IPS-NIHi7 (cell line): ENCODE measurements at regions not wholly inside any gene's neighbourhood (a gene's known extent, or its start where the extent isn't known, plus 50 kb on each side); places are given as distances from the start of the nearest gene placed in this dataset.

Source experiments
- DNase-seq: peaks from one replicate; pipeline ENCODE4 v3.0.0; 2012; ENCODE audit warnings: mixed read lengths; ENCODE audit errors: extremely low spot score

DNA sequence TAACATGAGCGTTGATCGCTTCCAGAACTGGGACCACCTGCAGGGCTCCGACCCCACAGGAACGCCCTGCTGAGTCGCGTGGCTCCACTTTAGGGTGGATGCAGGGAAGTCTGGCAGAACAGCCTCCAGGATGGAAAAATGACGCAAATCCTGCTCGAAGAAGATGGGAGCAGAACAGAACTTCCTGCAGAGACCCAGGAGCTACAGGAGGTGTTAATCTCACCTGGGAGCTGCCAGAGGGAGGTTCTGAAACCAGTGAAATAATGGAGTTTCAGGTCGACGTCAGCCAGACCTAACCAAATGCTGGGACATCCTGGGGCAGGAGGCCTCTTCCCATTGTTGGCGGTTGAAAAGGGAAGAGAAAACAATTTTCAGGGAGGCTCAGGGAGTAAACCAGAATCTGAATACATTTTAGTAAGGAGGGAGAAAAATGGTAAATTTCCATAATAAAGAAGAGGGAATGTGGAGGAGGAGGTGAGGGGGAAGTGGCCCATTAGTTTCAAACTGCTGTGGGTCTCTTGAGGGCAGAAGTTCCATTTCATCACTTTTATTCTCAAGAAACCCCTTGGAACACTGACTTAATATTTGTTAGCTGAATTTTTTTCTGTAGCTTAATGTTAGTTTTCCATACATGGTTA is 558.4 kb upstream of the CDH4 start:
- DNase-seq: peak; percentile 27

DNA sequence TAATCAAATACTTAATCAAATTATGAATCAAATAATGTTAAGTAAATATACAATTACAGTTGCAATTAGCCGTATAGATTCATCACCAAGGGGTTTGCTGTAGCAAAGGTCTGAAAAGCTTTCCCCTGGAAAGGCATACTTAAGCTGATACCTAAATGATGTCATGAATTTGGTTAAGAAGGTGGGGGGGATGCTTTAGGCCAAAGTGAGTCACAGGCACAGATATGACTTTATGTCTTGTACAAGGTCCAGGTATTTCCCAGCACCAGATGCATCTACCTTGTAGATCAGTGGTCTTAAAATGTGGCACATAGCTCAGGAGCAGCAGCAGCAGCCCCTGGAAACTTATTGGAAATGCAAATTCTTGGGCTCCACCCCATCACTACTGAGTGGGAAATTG is 557.3 kb upstream of the CDH4 start:
- DNase-seq: no peak

DNA sequence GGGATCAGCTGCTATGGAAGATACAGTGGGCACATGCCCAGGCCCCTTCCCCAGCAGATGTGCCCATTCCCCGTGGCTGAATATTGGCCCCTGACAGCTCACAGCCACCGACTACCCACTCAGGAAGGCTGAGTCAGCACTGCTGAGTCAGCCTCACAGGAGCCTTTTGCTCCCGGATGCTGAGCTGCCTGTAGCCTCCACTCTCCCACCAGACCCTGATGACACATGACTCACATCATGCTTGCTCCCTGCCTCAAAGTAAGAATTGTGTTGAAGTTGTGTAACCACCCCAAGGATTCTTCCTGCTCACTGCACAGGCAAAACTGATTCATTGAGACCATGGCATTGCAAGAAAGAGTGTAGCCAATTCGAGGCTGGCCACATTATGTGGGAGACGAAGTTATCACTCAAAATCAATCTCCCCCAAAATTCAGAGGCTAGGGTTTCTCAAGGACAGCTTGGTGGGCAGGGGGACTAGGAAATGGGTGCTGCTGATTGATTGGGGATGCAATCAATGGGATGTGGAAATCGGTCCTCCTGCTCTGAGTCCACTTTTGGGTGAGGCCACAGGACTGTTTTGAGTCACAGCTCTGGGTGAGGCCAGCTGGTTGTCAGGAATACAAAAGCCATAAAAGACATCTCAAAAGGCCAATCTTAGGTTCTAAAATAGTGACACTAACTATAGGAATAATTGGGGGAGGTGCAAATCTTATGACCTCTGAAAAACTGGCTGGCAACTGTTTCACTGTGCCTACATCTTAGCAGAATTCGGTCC is 556.6 kb upstream of the CDH4 start:
- no peak for DNase-seq

DNA sequence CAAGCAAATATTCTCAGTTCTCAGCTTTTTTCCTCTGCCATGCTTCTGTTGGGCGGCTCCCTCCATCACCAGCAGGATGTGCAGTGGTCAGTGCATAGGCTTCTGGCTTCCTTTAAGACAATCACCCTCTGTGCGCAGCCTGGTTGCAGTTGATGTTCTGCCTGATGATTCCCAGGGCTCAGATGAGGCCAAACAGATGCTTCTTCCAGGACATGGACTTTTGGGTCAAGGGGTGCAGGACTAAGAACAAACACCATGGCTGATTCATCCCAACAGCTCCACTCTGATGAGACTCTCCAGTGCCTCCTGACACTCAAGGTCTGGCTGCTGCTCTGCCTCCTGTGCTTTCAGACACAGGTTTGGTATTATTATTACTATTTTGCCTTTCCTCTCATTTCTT is 554.8 kb upstream of the CDH4 start:
- DNase-seq: no peak

DNA sequence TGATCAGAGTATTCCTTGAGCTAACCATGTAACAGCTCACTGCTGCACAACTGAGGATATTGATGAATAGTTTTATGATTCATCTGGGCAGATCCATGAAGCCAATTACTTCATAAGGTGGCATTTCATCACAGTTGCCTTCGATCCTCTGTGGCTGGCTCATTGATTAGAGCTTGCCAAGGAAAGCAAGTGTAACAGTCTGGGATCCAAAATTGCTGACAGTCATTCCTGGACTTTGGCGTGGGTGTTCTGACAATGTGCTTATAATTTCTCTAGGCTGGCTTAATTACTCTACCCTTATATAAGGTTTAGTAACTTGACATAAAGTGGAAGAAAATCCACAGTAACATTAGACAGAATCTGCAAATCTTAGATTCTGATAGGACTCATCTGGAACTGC is 551.3 kb upstream of the CDH4 start:
- DNase-seq: no peak

DNA sequence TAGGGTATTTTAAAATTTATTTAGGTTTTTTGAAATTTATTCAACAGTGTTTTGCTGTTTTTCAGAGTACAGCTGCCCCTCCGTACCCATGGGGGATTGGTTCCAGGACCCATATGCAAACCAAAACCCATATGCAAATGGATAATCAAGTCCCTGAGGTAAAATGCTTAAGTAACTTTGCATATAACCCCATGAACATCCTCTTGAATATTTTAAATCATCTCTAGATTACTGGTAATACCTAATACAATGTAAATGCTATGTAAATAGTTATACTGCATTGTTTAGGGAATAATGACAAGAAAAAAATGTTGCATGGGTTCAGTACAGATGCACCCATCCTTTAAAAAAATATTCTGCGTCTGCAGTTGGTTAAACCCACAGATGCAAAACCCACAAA is 547.9 kb upstream of the CDH4 start:
- no peak for DNase-seq

DNA sequence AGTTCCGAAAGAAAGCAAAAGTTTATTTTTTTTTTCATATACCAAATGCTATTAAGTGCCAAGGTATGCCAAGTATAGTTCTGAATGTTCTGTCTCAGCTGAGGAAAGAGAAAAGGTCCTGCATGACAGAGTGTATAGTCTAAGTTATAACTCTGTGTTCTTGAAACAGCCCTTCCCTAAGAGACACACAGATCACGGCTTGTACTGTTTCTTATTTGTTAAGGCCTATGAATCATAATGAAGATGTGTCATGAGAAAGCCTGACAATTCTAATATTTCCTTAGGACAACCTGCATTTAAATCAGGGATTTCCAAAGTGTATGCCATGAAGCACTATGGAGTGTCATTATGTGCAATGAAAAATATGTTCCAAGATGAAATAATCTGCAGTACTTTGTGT is 538.7 kb upstream of the CDH4 start:
- no peak for DNase-seq

DNA sequence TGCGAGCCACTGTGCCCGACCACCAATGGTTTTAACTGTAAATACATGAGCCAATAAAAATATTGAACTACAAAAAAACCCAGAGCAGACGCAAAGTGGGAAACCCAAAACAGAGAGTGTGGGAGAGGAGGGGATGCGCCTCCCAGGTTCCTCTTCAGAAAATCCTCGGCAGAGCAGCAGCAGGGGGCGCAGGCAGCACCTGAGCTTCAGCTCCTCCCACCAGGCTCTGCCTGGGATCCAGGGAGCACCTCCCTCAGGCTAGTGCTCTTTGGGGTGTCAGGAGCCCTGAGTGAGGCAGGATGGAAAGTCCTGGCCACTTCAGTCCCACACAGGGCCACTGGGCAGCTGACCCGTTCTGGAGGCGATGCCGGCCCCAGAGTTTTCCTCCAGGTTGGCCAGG is 536.9 kb upstream of the CDH4 start:
- DNase-seq: peak; percentile 64

DNA sequence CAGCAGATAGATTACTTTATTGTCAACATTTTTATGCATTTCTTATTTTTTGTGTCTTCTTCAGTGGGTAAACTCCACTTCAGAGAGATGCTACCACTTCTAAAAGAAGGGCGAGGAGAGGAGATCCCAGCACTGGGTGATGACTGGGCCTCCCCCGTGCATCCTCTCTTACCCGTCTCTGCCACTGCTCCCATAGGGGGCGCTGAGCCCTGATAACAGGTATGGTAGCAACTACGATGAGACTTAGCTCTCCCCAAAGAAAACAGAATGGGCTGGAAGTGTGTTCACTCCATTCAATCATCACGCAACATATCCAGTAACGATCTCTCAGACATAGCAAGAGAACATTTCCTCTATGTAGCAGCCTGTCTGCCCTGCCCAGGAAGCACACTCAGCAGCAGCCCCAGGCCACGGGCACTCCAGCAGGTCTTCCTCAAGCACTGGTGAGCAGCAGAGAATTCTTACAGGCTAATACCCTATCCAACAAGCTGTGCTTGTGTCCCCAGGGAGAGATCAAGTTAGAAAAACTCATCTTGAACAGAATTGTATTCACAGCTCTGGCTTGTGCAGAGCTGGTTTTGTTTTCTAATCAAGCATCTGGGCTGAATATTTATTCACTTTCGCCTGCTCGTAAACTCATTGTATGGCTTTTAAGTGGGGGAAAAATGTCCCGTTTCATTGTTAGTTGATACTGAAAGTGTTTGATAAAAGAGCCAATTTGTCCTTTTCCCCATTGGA is 533.1 kb upstream of the CDH4 start:
- peak; percentile 73 for DNase-seq

DNA sequence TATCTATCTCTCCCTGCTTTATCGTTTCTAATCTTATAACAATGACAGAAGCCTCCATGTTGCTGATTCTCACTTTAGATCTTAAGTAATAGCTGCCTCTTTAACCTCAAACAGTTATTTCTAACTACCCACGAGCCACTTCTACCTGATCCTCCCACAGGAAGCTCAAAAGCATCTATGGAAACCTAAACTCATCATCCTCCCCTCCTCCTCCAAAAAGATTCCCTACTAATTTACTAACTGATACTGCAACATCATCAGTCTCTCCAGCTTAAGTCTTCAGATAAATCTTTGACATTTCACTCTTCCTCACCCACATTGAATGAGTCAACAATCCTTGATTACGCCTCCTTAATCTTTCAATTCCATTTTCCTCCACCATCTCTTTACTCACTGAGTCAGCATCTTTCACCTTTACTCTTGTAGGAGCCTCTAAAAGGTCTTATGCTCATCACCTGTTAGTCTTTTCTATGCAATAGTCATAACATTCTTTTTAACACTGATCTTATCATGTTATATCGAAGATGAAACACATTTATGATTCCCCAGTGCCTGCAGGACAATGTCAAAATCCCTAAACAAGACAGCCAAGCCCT is 526.7 kb upstream of the CDH4 start:
- DNase-seq: no peak

DNA sequence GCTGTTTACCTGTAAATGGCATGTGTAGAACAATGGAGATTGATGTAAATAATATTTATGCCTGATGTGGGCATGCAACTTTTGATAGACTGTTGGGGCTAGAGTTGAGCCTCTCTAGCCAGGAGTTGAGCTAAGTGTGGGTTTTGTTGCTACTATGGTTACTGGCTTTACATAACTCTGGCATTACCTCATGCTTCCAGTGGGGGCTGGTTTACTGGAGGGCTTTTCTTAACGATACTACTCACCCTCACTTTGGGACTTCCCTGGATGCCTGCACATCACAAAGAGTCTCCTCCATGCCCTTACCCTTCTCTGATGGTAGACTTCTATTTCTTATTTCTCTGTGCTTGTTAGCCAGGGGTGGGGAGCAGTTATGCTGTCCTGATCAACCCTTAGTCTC is 524.6 kb upstream of the CDH4 start:
- no peak for DNase-seq

DNA sequence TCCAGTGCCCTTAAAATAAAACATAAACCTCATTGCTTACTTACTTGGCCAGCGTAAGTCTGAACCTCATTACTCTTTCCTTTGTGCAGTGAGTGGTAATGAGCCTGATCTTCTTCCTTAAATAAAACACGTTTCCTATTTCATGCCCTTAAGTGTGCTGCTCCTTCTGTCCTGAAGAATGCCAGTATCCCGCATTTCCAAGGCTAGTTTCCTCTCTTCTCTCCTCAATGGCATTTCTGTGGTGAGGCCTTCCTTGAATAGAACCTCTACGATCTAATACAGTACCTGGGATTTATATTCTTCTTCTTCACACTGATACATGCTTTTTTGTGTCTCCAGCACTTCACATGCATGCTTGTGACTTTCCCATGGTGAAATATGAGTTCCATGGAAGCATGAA is 523.4 kb upstream of the CDH4 start:
- no peak for DNase-seq

DNA sequence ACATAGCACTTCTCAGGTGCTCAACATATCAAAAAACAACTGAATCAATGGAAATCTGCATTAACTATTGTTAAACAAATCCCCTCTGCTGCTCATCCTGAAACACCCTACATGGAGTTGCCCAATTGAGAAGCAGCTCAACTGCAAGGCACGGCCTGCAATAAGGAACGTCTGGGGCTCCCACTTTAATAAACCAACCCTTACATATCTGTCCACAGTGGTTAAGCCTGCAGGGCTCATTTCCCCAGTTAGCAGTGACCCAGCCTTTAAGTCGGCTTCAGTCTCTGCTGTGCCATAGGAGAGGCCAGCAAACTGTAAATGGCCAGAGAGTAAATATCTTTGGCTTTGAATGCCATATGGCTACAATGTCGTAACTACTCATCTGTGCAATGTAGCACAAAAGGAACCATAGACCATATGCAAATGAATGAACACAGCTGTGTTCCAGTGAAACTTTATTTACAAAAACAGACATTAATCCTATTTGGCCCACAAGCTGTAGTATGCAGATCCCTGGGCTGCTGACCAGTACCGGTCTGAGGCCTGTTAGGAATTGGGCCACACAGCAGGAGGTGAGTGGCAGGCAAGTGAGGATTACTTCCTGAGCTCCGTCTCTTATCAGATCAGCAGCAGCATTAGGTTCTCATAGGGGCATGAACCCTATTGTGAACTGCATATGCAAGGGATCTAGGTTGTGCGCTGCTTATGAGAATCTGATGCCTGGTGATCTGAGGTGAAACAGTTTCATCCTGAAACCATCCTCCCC is 522.7 kb upstream of the CDH4 start:
- no peak for DNase-seq

DNA sequence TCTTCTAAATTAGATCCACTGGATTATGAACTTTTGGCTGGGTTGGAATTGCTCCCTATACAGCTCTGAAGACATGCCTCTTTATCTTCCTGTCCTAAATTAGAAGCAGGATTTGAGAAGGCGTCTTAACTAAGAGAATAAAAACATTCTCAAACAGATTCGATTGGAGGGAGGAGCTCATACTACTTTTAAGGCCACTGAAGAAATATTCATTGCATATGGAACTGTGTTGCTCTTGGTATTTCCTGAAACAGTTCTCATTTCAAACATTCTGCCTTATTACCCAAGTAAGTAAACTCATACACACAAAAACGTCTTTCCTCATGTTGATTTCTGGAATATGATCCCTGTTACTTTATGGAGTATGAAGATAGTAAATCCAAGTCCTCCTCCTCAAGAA is 519.7 kb upstream of the CDH4 start:
- no peak for DNase-seq

DNA sequence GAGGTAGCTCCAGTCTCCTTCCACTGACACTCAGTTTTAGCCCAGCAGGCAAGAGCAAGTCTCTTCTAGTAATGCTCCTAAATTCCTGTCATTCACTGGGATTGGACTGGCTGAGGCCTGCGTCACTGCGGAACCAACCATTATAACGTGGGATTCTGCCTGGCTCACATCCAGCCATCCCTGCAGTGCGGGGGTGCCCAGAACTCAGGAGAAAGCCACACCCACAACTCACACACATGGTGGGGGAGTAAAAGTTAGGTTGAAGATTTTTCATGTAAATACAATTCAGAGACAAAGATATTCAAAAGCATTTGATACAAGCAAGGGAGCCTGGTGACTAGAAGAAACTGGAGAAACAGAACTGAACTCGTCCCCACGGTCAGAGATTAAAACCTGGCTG is 504.0 kb upstream of the CDH4 start:
- no peak for DNase-seq

DNA sequence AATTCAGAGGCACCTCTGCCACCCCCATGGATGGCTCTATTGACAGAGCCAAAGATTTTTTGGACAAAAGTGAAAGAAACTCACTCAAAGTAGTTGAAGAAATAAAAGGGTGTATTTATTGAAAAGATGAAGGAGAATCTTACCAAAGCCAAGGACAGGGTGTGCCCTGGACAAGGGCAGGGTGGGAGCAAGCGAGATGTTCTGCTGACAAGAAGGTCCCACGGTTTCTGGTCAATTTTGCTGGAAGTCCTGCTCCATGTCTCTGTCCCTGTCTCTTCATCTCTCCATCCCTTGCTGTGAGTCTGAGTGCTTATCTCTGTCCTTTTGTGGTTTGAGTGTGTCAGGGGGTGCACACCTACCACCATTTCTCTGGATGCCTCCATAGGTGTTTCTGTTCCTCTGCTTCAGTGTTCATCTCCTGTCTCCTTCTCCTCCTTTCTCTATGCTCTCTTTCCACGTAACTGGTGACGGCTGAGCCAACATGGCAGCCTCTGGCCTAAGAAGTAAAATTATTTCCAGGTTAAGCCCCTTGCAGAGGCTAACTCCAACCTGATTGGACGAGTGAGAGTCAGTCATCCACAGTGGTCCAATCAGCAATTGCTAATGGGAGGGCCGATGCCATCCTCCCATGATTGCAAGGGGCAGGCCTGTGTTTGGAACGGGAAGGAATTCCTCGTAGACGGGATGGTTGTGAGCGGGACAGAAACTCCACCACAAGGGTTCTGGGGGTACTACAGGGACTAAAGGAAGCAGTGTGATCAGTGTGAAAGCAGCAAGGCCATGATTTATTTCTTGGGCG is 502.1 kb upstream of the CDH4 start:
- DNase-seq: peak; percentile 49

DNA sequence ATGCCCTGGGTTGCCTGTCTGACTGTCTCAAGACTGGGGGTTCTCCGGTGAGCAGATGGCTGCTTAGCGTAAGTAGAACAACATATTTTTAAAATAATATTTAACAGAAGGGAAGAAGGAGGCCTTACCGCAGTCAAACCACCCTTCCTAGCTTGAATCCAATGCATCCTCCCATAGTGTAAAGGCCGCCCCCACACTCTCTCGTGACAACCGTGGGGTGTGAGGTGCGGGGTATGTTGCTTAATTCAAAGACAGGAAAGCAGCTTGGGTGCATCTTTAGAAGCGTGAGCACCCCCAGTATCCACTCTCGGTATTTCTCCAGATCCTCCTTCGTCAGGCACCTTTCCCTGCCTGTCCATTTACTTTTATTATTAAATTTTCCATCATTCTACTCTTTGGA is 501.2 kb upstream of the CDH4 start:
- no peak for DNase-seq

DNA sequence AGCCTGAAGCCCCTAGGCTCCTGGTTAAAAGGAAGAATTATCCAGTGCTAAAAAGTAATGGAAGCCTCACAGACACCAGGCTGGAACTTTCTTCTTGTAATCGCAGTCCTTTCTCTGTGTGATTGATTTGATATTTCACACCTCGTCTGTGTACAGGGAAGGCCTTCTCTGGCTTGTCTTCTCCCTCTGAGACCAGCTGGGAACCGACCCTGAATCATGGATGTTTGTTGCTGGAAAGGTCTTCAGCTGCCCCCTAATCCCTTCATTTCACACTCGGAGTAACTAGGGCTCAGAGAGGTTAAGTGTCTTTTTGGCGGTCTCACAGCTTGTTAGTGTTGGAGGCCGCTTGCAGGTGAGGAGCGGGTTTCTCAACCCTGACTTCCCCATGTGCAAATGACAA is 500.2 kb upstream of the CDH4 start:
- no peak for DNase-seq

DNA sequence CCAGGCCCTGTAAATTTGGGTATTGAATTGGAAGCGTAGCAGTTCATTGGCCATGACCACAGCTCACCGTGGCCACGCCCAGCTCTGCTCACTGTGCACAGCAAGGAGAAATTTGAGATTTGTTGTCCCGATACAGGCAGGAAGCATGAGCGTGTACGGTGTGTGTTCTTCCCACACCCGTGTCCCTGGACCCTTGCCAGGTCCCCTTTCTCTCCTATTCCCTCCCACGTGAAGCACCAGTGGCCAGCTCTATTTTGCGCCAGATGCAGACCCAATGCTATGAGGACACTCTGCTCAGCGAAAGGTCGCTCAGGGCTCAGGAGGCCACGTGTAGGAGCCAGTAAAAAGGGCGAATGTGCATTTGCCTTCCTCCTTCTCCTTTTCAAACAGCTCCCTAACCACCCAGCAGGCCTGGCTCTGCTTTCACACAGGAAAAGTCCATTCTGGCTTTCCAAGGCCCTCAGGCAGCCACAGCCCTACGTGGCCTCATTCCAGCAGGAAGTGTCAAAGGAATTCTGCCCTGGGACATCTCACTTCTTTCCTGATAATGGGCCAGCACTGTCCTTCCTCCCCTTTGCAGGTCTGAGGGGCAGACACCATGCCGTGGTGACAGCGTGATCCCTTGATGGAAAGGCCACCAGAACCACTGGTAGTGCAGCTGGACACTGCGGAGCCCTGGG is 499.2 kb upstream of the CDH4 start:
- no peak for DNase-seq

DNA sequence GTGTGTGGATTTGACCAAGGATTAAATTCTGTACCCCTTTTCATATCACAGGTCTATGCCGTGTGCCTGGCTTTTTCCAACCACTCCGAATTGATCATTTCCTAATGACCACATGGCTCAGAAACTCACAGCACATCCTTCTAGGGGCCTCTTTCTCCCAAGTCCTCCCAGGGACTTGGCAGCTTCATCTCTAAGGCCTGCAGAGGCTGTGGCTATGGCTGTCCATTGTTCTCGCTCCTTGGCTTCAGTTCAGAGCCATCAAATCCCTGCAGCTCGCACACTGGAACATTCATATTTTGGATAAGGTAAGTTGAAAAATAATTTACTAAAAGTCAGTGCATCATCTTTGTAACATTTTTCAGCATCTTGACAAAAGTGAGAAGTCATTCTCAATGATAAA is 497.2 kb upstream of the CDH4 start:
- DNase-seq: no peak

DNA sequence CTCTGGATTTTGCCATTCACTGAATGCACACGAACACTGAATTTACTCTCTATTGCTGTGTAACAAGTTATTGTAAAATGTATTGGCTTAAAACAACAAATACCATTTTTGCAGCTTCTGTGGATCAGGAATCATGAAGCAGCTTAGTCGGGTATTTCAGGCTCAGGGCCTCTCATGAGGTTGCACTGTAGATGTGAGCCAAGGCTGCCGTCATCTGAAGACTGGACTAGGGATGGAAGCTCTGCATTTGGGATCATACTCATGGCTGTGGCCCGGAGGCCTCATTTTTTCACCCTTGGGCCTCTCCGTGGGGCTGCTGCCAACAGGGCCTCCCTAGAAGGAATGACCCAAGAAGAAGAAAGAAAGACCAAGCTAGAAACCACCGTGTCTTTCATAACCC is 492.4 kb upstream of the CDH4 start:
- DNase-seq: no peak
